ENCODE measurements at regions not wholly inside any gene's neighbourhood (a gene's known extent, or its start where the extent isn't known, plus 50 kb on each side); places are given as distances from the start of the nearest gene placed in this dataset.

DNA sequence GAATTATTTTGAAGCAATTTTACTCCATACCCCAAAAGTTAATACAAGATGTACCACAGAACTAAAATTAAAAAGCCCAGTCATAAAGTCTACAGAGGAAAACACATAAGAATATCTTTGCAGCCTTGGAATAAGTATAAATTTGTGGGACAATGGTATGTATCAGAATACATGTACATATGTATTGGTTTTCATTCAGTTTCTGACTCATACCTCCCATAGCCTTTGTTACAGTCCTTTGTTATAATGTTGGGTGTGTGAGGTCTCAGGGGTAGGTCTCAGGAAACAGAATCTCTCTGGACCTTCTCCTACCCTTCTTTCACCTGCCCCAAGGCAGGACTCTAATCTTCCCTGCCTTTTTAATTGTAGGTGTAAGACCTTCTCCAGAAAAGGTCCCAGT lies 1370.7 kb upstream of the CDH2 start:
- TF ChIP-seq, protein P1, sequence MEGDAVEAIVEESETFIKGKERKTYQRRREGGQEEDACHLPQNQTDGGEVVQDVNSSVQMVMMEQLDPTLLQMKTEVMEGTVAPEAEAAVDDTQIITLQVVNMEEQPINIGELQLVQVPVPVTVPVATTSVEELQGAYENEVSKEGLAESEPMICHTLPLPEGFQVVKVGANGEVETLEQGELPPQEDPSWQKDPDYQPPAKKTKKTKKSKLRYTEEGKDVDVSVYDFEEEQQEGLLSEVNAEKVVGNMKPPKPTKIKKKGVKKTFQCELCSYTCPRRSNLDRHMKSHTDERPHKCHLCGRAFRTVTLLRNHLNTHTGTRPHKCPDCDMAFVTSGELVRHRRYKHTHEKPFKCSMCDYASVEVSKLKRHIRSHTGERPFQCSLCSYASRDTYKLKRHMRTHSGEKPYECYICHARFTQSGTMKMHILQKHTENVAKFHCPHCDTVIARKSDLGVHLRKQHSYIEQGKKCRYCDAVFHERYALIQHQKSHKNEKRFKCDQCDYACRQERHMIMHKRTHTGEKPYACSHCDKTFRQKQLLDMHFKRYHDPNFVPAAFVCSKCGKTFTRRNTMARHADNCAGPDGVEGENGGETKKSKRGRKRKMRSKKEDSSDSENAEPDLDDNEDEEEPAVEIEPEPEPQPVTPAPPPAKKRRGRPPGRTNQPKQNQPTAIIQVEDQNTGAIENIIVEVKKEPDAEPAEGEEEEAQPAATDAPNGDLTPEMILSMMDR (IDR thresholded peaks at IDR 0.05) = no peak
- TF ChIP-seq POLR2A (IDR thresholded peaks at IDR 0.05) = no peak
- no peak for TF ChIP-seq EP300 (IDR thresholded peaks at IDR 0.05)
